Suppressor macrophage treated with lipopolysaccharide for 4 hours (primary cell): ENCODE measurements at regions not wholly inside any gene's neighbourhood (a gene's known extent, or its start where the extent isn't known, plus 50 kb on each side); places are given as distances from the start of the nearest gene placed in this dataset.

Source experiments
- DNase-seq: peaks from one replicate; pipeline ENCODE4 v3.0.0-alpha.2; 2020

- no peak for DNase-seq
Measured at GRCh38 chr15:101590785-101591184, 61.4 kb downstream of the TM2D3 start.

- no peak for DNase-seq
Measured at GRCh38 chr15:101583284-101583683, 68.9 kb downstream of the TM2D3 start.

DNA sequence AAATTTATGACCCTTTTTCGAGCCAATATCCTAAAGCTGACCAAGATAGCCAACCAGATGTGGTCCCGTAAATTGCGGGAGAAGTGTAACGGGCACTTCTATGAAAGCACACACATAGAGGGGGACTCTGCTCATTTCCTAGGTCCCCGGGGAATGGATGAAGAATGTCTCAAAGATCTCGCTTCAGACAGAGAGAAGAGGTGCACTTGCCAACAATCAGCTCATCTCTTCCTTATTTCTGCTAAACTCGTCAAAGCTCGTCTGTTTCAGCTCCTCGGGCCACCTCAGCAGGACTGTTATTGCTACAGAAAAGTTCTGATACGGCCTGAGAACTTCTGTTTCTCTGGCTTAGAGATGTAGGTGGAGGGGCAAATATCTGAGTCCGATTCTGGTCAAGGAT, 71.8 kb downstream of the TM2D3 start:
- no peak for DNase-seq

DNA sequence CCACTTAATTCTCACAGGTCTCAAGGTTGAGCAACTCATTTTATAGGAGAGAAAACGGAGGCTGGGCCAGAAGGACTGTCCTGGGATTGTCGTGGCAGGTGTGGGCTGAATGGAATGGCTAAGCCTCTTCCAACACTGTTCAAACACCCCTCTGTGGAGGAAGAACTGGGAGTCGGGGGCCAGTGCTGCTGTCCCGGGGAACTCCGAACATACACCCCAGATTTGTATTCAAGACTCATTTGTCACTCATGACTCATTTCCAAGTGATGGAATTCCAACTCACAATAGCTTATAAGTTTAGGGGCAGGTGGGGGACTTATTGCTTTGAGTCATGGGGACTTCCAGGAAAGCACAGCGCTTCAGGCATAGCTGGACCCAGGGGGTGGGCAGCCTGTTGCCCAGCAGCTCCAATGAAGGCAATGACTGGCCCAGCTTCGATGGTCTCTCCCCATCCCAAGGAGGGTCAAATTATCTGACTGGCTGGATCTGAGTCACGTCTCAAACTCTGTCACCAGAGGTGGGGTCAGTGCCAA, 72.5 kb downstream of the TM2D3 start:
- peak; percentile 10 for DNase-seq

GRCh38 chr15:101578443-101578894, 73.7 kb downstream of the TM2D3 start:
- peak; percentile 21 for DNase-seq

- no peak for DNase-seq
Measured at GRCh38 chr15:101573951-101574350, 78.2 kb downstream of the TM2D3 start.

DNA sequence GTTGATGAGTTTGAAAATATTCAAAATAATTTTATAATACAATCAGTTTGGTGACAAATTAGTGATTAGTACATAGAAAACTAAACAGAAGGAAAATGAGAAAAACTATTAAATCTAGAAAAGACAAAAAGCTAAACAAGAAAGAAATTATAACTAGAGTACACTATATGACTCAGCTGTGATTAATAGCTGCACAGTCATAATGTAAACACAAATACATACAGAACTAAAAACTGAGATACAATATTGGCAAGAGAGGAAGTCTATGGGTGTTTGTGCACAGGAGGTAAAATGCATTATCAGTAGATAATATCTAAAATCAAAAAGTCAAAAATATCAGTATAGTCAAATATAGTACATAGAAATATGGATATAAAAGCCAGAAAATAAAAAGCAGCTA, 80.7 kb upstream of the PCSK6 start:
- no peak for DNase-seq

GRCh38 chr15:101568821-101569555, 79.5 kb upstream of the PCSK6 start:
- no peak for DNase-seq

- DNase-seq: no peak
Measured at GRCh38 chr15:101568309-101568708, 78.8 kb upstream of the PCSK6 start.

DNA sequence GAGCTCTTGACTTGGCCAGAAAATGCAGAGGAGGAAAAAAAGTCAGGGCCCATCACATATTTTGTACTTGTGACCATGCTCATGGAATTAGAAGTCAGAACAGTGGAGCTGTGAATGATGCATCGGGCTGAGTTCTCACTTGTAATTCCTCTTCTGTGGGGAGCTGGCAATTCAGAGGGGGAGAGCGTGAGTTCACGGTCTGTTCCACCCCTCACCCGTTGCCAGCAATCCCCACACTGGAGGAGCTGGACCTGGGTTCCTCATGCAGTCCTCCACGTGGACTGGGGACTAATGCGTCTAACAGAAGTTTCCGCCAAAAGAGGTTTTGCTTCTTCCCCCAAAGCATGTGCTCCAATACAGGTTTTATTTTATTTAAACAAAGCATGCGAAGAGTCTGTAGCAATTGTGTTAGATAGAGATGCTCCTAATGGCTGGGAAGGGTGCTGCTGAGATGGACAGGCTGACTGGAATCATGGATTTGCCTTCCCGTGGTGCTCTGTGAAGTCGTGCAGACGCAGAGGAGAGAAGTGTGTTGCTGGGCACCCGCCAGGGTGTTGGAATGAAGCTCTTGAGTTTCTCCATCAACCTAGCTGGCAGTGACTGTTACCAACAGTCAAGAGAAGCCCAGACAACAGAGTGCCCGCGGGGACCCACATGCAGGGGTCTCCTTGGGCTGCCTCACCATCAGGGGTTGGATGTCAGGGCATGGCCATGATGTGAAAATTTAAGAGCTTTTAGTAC, 77.4 kb upstream of the PCSK6 start:
- DNase-seq: no peak

DNA sequence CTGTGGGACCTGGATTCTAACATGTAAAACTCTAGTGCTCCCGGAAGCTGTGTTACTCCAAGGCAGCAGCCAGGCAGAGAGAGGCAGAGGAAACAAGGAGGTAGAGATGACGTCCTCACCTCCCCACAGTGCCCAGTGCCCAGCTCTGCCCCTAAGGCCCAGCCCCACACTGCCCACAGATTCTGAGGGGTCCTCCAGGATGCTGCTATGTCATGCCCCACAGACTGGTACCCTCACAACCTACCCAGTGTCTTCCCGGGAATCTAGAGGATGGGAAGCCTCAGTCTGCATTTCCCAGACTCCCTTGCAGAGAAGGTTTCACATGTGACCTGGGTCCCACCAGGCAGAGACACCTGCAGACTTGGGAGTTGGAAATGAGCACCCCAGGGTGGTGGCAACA, 75.9 kb upstream of the PCSK6 start:
- DNase-seq: no peak

DNA sequence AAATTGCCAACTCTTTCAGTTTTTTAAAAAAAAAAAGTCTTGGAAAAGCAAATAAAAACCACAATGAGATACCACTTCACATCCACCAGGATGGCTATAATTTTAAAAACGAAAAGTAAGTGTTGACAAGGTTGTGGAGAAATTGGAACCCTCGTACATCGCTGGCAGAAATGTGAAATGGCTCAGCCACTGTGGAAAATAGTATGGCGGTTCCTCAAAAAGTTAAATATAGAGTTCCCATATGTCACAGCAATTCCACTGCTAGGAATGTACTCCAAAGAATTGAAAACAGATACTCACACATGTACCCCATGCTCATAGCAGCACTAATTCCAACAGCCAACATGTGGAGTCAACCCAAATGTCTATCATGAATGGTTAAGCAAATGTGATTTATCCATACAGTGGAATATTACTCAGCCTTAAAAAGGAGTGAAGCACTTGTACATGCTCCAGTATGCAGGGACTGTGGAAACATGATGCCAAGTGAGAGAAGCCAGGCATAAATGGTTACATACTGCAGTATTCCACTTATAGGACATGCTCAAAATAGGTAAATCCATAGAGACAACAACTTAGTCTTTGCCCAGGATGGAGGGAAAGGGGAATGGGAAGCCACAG, 73.8 kb upstream of the PCSK6 start:
- DNase-seq: no peak

DNA sequence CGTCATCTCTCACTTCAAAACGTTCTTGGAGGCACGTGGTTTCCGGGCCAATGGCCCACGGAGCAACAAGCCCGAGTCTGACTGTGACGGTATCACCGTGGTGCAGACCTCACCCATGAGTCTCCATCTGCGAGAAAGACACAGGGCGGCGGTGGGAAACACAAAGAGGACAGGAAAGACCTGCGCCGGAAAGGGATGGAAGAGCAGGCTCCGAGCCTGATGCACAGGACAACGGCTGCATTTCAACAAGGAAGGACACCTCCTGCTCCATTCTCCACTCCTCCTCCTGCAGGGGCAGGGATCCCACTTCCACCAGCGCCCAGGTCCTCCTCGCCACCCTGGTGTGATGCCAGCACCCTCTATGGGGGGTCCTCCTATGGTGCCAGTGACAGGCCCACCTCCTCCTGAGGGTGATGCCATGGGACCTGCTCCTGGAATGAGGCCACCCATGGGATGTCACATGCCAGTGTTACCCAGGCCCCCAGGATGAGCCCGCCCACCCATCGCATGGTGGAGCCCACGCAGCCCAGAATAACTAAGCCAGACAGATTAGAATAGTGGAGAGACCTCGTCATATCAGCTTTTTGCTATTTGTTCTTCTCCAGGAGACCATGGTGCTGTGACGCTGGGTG, 73.0 kb upstream of the PCSK6 start:
- DNase-seq: no peak

DNA sequence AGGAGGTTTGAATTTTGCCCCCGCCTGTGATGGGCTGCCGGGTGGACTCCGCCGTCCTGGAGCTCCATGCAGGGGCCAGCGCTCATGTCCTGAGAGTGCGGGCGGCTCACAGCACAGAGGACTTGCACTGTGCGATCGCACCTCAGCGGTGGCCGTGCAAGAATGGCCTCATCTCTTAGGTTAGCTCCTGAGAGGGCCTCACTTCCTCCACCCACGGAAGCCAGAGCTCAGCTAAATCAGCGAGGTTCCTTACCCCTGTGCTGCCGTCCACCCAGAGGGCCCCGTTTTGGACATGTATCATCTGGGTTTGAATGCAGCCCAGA, 72.0 kb upstream of the PCSK6 start:
- DNase-seq: no peak

DNA sequence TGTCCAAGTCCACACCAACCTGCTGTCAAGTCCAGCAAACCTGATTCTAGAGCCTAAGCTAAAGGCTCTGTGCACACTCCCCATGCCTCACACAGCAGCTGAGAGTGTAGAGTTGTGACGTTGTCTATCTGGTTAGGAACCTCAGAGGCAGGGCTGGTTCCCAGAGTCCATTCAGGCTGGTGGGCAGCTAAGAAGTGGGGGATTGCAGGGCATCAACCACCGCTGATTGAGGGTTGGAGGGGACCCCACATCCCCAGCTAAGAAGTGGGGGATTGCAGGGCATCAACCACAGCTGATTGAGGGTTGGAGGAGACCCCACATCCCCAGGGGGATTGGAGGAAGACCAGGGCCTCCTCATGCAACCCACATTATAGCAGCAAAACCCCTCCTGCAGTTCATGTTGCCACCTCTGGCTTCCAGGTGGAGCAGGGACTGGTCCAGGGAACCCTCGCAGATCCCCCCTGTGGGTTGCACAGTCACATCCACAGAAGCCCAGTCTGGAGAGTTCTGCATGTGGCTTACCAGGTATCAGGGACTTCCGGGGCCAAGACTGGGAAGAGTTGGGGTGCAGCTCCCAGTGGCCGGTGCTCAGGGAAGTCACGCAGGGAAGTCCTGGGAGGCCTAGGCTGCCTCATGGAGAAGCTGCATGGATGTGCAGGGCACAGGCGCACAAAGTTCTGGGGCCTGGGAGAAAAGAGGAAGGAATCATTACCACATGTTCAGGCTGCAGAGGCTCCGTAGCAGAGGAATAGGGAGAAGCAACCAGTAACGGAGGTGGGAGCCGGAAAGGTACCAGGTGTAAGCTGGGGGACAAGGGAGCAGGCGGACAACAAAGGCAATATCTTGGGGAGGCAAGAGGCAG, 71.4 kb upstream of the PCSK6 start:
- DNase-seq: no peak

DNA sequence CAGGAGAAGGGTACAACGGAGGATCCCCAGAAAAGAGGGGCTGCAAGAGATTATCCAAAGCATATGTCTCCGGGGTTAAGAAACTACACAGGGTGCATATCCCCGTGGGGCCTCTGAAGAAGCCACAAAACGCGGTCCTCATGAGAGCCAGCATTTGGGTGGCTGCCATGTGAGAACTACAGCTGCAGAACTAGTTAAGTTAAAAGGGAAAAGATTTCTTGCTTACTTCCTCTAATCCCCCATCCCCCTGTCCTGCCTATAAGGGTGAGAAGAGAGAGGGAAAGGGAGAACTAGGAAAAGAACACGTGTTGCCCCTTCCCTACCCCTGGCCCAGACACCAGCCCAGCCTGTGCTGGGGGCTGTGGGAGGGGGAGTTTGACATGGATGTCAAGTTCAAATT, 70.4 kb upstream of the PCSK6 start:
- DNase-seq: peak; percentile 5

DNA sequence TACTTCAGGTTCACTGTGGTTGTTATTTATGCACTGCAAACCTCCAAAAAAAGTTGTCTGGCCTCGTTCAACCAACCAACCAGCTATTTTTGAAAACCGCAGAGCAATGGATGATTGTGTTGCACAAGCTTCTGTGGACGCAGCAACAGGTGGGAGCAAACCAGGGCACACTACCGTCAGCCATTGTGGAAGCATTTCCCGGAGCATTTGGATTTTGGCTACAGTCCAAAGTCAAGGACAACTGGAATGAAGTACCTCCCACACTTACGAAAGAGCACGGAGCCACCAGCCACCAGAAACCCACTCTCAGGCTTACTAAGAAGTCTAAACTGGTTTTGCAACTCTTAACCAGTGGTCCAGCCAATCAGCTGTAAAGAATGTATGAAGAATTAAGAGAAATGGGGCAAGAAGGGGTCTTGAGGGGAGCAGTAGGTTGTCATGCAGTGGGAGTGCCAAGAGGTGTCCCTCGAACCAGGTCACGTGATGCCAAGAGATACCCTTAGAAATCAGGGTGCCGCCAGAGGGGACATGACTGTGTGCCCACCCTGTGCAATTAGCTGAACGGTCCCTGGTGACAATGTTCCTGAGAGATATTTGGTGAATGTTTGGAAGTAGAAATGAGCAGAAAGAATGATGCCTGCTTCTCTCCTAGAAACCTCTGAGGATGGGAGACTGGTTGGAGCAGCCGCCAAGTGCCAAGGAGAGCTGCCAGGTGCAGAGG, 68.9 kb upstream of the PCSK6 start:
- DNase-seq: no peak

DNA sequence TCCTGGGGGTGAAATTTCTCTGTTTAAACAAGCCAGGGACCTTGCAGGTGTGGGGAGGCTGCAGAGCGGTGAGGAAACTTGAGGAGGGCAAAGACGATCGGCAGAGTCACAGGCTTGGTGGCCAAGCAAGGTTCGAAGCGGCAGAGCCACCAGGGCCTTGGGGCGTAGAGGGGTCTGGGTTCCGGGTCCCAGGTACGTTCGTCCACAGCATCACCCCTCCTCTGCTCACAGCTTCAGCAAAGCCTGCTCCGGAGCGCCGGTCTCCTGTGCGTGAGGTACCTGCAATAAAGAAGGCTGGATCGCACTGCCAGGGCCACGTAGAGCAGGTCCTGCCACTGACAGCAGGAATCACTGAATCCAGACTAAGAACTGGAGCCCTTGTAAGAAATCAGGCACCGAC, 66.8 kb upstream of the PCSK6 start:
- no peak for DNase-seq

DNA sequence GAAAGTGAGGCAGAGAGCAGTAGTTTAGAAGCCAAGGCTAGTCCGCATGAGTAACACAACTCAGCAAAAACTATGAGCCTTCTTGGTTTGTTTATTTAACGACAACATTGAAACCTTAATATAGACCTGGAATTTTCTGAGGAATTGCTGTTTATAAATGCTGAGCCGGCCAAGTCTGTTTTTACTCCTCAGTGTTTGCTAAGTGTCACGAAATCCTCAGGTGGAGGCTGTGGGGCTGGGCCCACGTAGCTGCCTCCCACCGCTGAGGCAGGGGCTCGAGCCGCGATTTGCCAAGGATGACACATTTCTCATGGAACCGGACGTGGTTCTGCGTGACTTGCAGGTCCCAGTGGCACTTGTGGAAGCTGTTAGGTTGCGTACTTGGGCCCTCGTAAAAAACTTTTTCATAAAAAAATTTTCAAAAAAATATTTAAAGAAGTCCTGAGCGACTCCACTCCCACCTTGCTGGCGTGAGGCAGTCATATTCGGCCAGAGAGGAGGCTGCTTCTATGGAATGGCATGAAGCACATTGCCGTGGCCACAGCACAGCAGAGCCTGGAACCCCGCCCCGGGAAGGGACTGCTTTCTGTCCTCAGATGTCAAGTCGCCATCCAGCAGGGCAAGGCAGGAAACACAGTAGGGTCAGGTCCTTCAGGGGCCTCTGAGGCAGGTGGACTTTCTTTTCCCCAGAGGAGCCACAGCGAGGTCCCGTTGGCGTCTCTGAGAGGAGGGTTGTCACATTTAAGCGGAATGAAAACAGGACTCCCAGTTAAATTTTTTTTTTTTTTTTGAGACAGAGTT, 64.8 kb upstream of the PCSK6 start:
- DNase-seq: no peak

DNA sequence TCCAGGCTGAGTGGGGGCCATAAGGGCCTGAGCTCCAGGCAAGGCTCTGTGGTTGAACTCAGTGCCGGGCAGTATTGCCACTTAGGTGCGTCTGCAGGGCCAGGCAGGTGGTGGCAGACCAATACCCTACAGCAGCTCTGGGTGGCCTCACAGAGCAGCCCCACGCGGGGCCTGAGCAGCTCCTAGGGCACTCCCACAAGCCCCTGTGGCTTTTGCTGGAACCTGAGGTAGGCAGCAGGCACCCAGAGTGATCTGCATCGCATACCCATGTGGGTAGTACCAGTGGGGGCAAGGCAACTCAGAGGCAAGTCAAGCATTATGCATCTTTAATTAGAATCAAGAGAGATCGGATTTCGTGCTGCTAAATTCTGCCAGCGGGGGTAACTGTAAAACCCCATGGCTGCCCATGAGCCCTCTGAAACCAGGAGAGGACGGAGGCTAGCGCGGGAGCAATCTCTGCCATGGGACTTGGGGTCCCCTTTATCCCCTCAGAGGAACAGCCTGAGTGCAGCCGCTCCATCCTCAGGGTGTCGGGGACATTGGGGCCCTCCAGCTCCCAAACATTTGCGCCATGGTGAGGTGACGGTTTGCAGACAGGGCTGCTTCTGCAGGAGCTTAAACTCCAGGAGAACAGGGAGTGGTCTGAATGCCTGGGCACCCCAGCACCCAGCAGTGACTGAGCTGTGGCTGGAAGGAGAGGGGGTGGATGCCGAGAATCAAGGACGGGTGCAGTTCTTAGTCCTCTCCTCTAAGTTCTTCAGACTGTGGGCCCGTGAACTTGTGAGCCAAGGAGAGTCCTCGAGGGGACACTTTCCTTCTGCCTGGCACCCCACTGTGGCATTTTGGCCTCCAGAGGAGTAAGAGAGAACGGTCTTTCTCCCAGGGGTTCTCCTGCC, 62.4 kb upstream of the PCSK6 start:
- no peak for DNase-seq
